ENCODE measurements at regions not wholly inside any gene's neighbourhood (a gene's known extent, or its start where the extent isn't known, plus 50 kb on each side); places are given as distances from the start of the nearest gene placed in this dataset.
A peak's percentile ranks its signal among the peaks of the same experiment; 100 is the strongest.

GRCh38 chr3:76049776-76050175 is 264.4 kb upstream of the ZNF717 start:
- TF ChIP-seq, protein P1, sequence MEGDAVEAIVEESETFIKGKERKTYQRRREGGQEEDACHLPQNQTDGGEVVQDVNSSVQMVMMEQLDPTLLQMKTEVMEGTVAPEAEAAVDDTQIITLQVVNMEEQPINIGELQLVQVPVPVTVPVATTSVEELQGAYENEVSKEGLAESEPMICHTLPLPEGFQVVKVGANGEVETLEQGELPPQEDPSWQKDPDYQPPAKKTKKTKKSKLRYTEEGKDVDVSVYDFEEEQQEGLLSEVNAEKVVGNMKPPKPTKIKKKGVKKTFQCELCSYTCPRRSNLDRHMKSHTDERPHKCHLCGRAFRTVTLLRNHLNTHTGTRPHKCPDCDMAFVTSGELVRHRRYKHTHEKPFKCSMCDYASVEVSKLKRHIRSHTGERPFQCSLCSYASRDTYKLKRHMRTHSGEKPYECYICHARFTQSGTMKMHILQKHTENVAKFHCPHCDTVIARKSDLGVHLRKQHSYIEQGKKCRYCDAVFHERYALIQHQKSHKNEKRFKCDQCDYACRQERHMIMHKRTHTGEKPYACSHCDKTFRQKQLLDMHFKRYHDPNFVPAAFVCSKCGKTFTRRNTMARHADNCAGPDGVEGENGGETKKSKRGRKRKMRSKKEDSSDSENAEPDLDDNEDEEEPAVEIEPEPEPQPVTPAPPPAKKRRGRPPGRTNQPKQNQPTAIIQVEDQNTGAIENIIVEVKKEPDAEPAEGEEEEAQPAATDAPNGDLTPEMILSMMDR (IDR thresholded peaks at IDR 0.05; ENCODE audit: low read depth, low read length): no peak
- no peaks in the 10 kb centered on the region for H3K4me1 ChIP-seq (ENCODE audit: low read depth)

GRCh38 chr3:76051145-76051544 is 265.8 kb upstream of the ZNF717 start:
- TF ChIP-seq, protein P1 (IDR thresholded peaks at IDR 0.05; ENCODE audit: low read depth, low read length): no peak
- no peak overlapping the region for H3K27ac ChIP-seq
- H3K4me3 ChIP-seq: no peak overlapping the region
- no peaks in the 10 kb centered on the region for H3K36me3 ChIP-seq
- H3K27me3 ChIP-seq: no peaks in the 10 kb centered on the region
- no peaks in the 10 kb centered on the region for H3K4me1 ChIP-seq (ENCODE audit: low read depth)
- no peak for DNase-seq (ENCODE audit: low read depth in 1 of 2, low spot score in 1 of 2)
- H3K9me3 ChIP-seq (ENCODE audit: low read depth): no peaks in the 10 kb centered on the region

More at GRCh38 chr3:76049776-76050175, 264.4 kb upstream of the ZNF717 start:
- DNase-seq (ENCODE audit: low read depth in 1 of 2, low spot score in 1 of 2): no peak
- Histone ChIP-seq H3K27ac (no peak overlapping the region), H3K27me3 (no peaks in the 10 kb centered on the region), H3K4me3 (no peak overlapping the region), H3K9me3 (ENCODE audit: low read depth) (no peaks in the 10 kb centered on the region), H3K36me3 (no peaks in the 10 kb centered on the region)

DNA sequence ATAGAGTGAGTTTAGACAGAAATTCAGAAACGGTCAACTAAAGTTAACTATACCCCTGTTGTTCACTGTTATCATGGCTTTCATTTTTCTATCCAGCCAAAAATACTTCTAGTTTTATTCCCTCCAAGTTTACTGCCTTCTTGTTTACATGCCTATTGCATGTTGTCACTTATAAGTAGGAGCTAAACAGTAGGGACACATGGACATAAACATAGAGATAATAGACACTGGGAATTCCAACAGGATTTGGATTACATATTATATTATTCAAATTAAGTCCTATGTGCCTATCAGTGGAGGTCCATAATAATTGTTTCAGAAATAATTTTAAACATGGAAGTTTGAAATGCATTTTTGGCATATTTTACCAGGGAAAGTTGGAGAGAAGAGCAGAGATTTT is 269.1 kb upstream of the ZNF717 start:
- Histone ChIP-seq H3K27ac (no peak overlapping the region), H3K36me3 (no peaks in the 10 kb centered on the region), H3K4me1 (ENCODE audit: low read depth) (no peaks in the 10 kb centered on the region), H3K27me3 (no peaks in the 10 kb centered on the region), H3K9me3 (ENCODE audit: low read depth) (no peaks in the 10 kb centered on the region), H3K4me3 (no peak overlapping the region)
- TF ChIP-seq, protein P1 (IDR thresholded peaks at IDR 0.05; ENCODE audit: low read depth, low read length): no peak
- no peak for DNase-seq (ENCODE audit: low read depth in 1 of 2, low spot score in 1 of 2)

- TF ChIP-seq, protein P1 (IDR thresholded peaks at IDR 0.05; ENCODE audit: low read depth, low read length): no peak
- Histone ChIP-seq H3K4me1 (ENCODE audit: low read depth) (no peaks in the 10 kb centered on the region), H3K4me3 (no peak overlapping the region), H3K9me3 (ENCODE audit: low read depth) (no peaks in the 10 kb centered on the region), H3K36me3 (no peaks in the 10 kb centered on the region), H3K27me3 (no peaks in the 10 kb centered on the region), H3K27ac (no peak overlapping the region)
- DNase-seq (ENCODE audit: low read depth in 1 of 2, low spot score in 1 of 2): no peak
Measured at GRCh38 chr3:76061654-76062053, 276.3 kb upstream of the ZNF717 start.

GRCh38 chr3:76063019-76063418 is 277.7 kb upstream of the ZNF717 start:
- TF ChIP-seq, protein P1 (IDR thresholded peaks at IDR 0.05; ENCODE audit: low read depth, low read length): no peak
- DNase-seq (ENCODE audit: low read depth in 1 of 2, low spot score in 1 of 2): peak in 1 of 2 donors; percentile 21
- H3K27me3 ChIP-seq: no peaks in the 10 kb centered on the region
- no peaks in the 10 kb centered on the region for H3K36me3 ChIP-seq
- no peak overlapping the region for H3K27ac ChIP-seq
- no peak overlapping the region for H3K4me3 ChIP-seq
- no peaks in the 10 kb centered on the region for H3K4me1 ChIP-seq (ENCODE audit: low read depth)
- no peaks in the 10 kb centered on the region for H3K9me3 ChIP-seq (ENCODE audit: low read depth)

- TF ChIP-seq, protein P1 (IDR thresholded peaks at IDR 0.05; ENCODE audit: low read depth, low read length): no peak
Measured at GRCh38 chr3:76063811-76064210, 278.5 kb upstream of the ZNF717 start.

More at GRCh38 chr3:76063811-76064210, 278.5 kb upstream of the ZNF717 start:
- no peaks in the 10 kb centered on the region for H3K4me1 ChIP-seq (ENCODE audit: low read depth)
- H3K27me3 ChIP-seq: no peaks in the 10 kb centered on the region
- H3K27ac ChIP-seq: no peak overlapping the region
- no peaks in the 10 kb centered on the region for H3K36me3 ChIP-seq
- no peaks in the 10 kb centered on the region for H3K9me3 ChIP-seq (ENCODE audit: low read depth)
- DNase-seq (ENCODE audit: low read depth in 1 of 2, low spot score in 1 of 2): peak in 1 of 2 donors; percentile 56
- no peak overlapping the region for H3K4me3 ChIP-seq

All from cardiac muscle cell (in vitro differentiated cells and primary cell).